Lung (tissue), 11 donors: ENCODE measurements at regions not wholly inside any gene's neighbourhood (a gene's known extent, or its start where the extent isn't known, plus 50 kb on each side); places are given as distances from the start of the nearest gene placed in this dataset.
A peak's percentile ranks its signal among the peaks of the same experiment; 100 is the strongest.

Experiments
- ATAC-seq: fragments of 200-7000 bp; cut with Tn5 transposase; one replicate; pipeline ENCODE4 v1.9.1; 2020; ENCODE audit warnings: moderate number of reproducible peaks; ENCODE audit not compliant: insufficient read depth, low FRiP score
- DNase-seq, 3 donors: peaks; one replicate each; pipeline ENCODE4 v3.0.0-alpha.2; 2013 to 2017
- H3K27ac ChIP-seq, 2 donors: one replicate each; pipeline ENCODE4 v1.5.1; 2013; ENCODE audit warnings: mild to moderate bottlenecking in 2 of 2, moderate library complexity in 2 of 2, control low read depth in 1 of 2, inconsistent platforms in 1 of 2, low read depth in 1 of 2, low read length in 1 of 2
- H3K27me3 ChIP-seq, 3 donors: one replicate each; pipeline ENCODE4 v1.5.1; 2013; ENCODE audit warnings: low read length in 2 of 3; ENCODE audit not compliant: control insufficient read depth in 3 of 3, insufficient read depth in 3 of 3
- H3K36me3 ChIP-seq, 4 donors: one replicate each; pipeline ENCODE4 v1.5.1; 2013; ENCODE audit warnings: low read length in 4 of 4, mild to moderate bottlenecking in 1 of 4, moderate library complexity in 1 of 4; ENCODE audit not compliant: control insufficient read depth in 4 of 4, insufficient read depth in 4 of 4
- H3K4me1 ChIP-seq, 5 donors: one replicate each; pipeline ENCODE4 v1.5.1; 2013; ENCODE audit warnings: low read length in 5 of 5, mild to moderate bottlenecking in 2 of 5, moderate library complexity in 1 of 5; ENCODE audit not compliant: control insufficient read depth in 5 of 5, insufficient read depth in 5 of 5
- H3K4me3 ChIP-seq: one replicate; pipeline ENCODE4 v1.5.1; 2013; ENCODE audit warnings: mild to moderate bottlenecking, control low read depth, moderate library complexity
- H3K9ac ChIP-seq, 2 donors: one replicate each; pipeline ENCODE4 v1.5.1; 2013; ENCODE audit warnings: low read length in 2 of 2, control low read depth in 1 of 2; ENCODE audit not compliant: insufficient read depth in 1 of 2
- H3K9me3 ChIP-seq, 4 donors: one replicate each; pipeline ENCODE4 v1.5.1; 2013; ENCODE audit warnings: low read length in 3 of 4, mild to moderate bottlenecking in 1 of 4, moderate library complexity in 1 of 4; ENCODE audit not compliant: control insufficient read depth in 4 of 4, insufficient read depth in 3 of 4
- CTCF ChIP-seq: IDR thresholded peaks from 2 replicates; pipeline ENCODE4 v1.5.1; 2012; ENCODE audit warnings: mild to moderate bottlenecking; ENCODE audit errors: control extremely low read depth, extremely low read depth
- WGBS, 2 donors: extraction: QIAGEN DNeasy Blood & Tissue Kit; methylation state at CpG; one replicate each; pipeline ENCODE4 v1.1.7; 2013; 5-methylcytosine and 5-hydroxymethylcytosine counted together
- donor health status: control.
- donor health status: control.
- donor health status: Bipolar disorder and iron deficiency.
- donor health status: healthy.
- donor health status: DM: yes; HTN: yes; CAD: no.

DNA sequence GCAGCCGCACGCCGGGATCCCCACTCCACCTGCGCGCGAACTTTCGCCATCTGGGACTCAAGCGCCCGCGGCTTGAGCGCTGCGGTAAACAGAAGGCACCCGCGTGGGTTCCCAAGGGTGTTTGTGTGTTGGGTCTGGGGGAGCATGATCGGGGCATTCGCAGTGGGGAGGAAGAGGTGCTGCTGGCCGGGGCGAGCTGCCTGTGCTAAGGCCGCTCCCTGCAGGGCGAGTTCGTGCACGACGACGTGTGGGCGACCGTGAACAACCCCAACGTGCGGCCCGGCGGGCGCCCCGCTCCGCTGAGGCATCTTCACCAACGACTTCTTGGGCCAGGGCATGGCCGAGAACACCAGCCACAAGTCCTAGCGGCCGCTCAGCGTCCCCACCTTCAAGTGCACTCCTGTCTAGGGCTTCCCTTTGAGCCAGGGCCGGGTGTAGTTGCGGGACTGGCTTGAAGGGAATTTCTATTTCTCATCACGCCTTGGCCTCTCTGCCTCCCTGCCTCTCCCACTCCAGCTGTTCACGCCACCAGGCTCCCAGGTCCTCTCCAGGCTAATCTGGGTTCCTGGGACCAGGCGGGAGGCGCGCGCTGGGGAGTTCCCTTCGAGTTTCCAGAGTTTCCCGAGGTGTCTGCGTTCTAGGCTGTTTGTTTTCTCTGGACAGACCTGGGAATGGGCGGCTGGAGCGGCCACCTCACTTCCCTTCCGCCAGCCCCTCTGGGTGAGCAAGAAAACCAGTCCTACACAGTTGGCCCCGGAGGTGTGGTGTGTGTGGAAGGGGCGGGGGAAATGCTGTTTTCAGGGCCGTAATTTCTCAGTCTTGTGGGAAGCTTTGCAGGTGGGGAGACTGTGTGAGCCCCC lies 417.8 kb upstream of the TMTC1 start:
- TF ChIP-seq CTCF = no peak
- ATAC-seq = no peak
- Histone ChIP-seq H3K36me3 (no peaks in the 10 kb centered on the region), H3K27ac (no peak overlapping the region), H3K9ac (no peak overlapping the region), H3K9me3 (no peaks in the 10 kb centered on the region), H3K27me3 (peaks cover 0 to 40% (median 29%) of the 10 kb centered on the region in 3 donors), H3K4me3 (no peak overlapping the region), H3K4me1 (no peaks in the 10 kb centered on the region)
- WGBS, 2 donors = 17 to 19% methylated on average over 39 to 54 of the region's 55 CpGs
- peak in 2 of 3 donors; percentile 6 to 14 for DNase-seq

DNA sequence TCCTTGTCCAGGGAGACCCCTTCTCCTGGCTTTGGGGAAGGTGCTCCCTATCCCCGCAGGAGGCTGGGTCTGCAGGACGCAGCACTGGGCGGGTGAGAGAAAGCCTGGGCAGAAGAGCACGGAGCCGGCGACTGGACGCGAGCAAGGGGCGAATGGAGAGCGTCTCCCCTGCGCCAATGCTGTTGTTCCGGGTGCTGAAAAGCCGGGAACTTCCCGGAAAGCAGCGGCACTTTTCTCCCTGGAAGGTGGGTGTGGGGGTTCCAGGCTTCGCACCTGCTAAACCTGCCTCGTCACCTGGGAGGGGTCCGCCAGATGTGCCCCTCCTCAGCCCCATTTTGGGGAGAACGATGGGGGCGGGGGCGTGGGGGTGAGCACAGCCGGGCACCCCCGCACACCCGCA lies 417.1 kb upstream of the TMTC1 start:
- 4 to 5% methylated on average over 18 to 23 of the region's 24 CpGs for WGBS, 2 donors
- Histone ChIP-seq H3K27me3 (peaks cover 0 to 43% (median 29%) of the 10 kb centered on the region in 3 donors), H3K9ac (no peak overlapping the region), H3K9me3 (no peaks in the 10 kb centered on the region), H3K27ac (no peak overlapping the region), H3K4me3 (no peak overlapping the region), H3K36me3 (no peaks in the 10 kb centered on the region), H3K4me1 (no peaks in the 10 kb centered on the region)
- TF ChIP-seq CTCF = no peak
- no peak for ATAC-seq
- peak; percentile 15 to 27 (median 20) for DNase-seq

- TF ChIP-seq CTCF = no peak
- WGBS, 2 donors = 74 to 84% methylated on average over 6 of the region's 6 CpGs
- H3K4me1 ChIP-seq = no peaks in the 10 kb centered on the region
- peaks cover 0 to 45% (median 27%) of the 10 kb centered on the region in 3 donors for H3K27me3 ChIP-seq
- H3K9me3 ChIP-seq = no peaks in the 10 kb centered on the region
- no peak overlapping the region for H3K27ac ChIP-seq
- H3K36me3 ChIP-seq = no peaks in the 10 kb centered on the region
- DNase-seq = no peak
- ATAC-seq = no peak
- no peak overlapping the region for H3K4me3 ChIP-seq
- H3K9ac ChIP-seq = no peak overlapping the region
These were observed 413.8 kb upstream of the TMTC1 start for GRCh38 chr12:30197392-30198057.
